Kidney (tissue), 13 donors: ENCODE measurements at regions not wholly inside any gene's neighbourhood (a gene's known extent, or its start where the extent isn't known, plus 50 kb on each side); places are given as distances from the start of the nearest gene placed in this dataset.

ENCODE experiments used
- DNase-seq, 5 donors: peaks; one replicate each; pipeline ENCODE4 v3.0.0-alpha.2; 2013 to 2020
- FAIRE-seq: peaks from 2 replicates; lab custom pipeline; 2012; peaks lifted over from hg19 to GRCh38; lab: Jason Lieb, UNC
- H3K27ac ChIP-seq, 2 donors: one replicate each; pipeline ENCODE4 v1.7.0; 2013; ENCODE audit warnings: low read depth in 2 of 2, low read length in 2 of 2, inconsistent platforms in 1 of 2
- H3K27me3 ChIP-seq: one replicate; pipeline ENCODE4 v1.7.1; 2013; ENCODE audit warnings: low read length, inconsistent platforms; ENCODE audit not compliant: control insufficient read depth, insufficient read depth
- H3K36me3 ChIP-seq, 3 donors: one replicate each; pipeline versions ENCODE4 v1.7.0 to v1.7.1; 2013; ENCODE audit warnings: low read length in 3 of 3, control low read depth in 1 of 3, inconsistent platforms in 1 of 3; ENCODE audit not compliant: insufficient read depth in 3 of 3, control insufficient read depth in 2 of 3
- H3K4me1 ChIP-seq, 3 donors: one replicate each; pipeline versions ENCODE4 v1.7.0 to v1.7.1; 2013; ENCODE audit warnings: low read length in 3 of 3, inconsistent platforms in 1 of 3, low read depth in 1 of 3; ENCODE audit not compliant: control insufficient read depth in 2 of 3, insufficient read depth in 2 of 3
- H3K4me3 ChIP-seq, 3 donors: one replicate each; pipeline versions ENCODE4 v1.7.0 to v1.8.1; 2013; ENCODE audit warnings: low read length in 3 of 3, control low read depth in 1 of 3, inconsistent platforms in 1 of 3
- H3K9ac ChIP-seq, 3 donors: one replicate each; pipeline versions ENCODE4 v1.7.0 to v1.7.1; 2013; ENCODE audit warnings: low read length in 3 of 3, control low read depth in 1 of 3, inconsistent platforms in 1 of 3
- H3K9me3 ChIP-seq, 3 donors: one replicate each; pipeline versions ENCODE4 v1.7.0 to v1.7.1; 2013; ENCODE audit warnings: low read length in 3 of 3, control low read depth in 1 of 3, inconsistent platforms in 1 of 3; ENCODE audit not compliant: control insufficient read depth in 2 of 3, insufficient read depth in 1 of 3
- intact Hi-C: fragments of 100-400 bp; cut with DNase I; formaldehyde crosslinking; loops from one replicate; pipeline ENCODE4 v1.11.1; 2022
- TF ChIP-seq, protein P1 (sequence below): IDR thresholded peaks from 3 replicates; pipeline ENCODE4 v1.5.1; 2012; ENCODE audit warnings: mild to moderate bottlenecking, moderate library complexity, borderline replicate concordance; ENCODE audit not compliant: insufficient read depth; ENCODE audit errors: extremely low read depth
- donor health status: control.
- donor health status: control.
- donor health status: control.
- donor health status: control.
- donor health status: control.
- donor health status: DM: yes; HTN: yes; CAD: no.
- donor health status: Normal renal cell carcinoma (clear cell type).

DNA sequence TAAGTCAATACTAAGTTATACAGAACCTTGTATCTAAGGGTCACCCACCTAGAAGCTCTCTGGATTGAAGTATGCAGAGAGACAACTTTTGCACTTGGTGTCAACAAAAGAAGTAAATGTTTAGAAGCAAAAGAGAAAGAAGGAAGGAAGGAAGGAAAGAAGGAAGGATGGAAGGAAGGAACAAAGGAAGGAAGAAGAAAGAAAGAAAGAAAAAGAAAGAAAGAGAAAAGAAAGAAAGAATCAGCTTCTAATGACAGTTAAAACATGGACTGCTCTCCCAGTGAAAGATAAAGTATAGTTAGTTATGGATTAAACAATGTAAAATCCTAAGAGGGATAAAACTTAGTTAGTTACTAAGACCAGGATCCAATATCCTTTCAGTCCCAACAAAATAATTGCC, 613.8 kb upstream of the NR2F2 start:
- H3K36me3 ChIP-seq: no peaks in the 10 kb centered on the region
- H3K27ac ChIP-seq: no peak overlapping the region
- H3K27me3 ChIP-seq: no peaks in the 10 kb centered on the region
- H3K4me1 ChIP-seq: no peaks in the 10 kb centered on the region
- intact Hi-C loops: no loop called here
- no peaks in the 10 kb centered on the region for H3K9me3 ChIP-seq
- no peak for DNase-seq
- TF ChIP-seq, protein P1, sequence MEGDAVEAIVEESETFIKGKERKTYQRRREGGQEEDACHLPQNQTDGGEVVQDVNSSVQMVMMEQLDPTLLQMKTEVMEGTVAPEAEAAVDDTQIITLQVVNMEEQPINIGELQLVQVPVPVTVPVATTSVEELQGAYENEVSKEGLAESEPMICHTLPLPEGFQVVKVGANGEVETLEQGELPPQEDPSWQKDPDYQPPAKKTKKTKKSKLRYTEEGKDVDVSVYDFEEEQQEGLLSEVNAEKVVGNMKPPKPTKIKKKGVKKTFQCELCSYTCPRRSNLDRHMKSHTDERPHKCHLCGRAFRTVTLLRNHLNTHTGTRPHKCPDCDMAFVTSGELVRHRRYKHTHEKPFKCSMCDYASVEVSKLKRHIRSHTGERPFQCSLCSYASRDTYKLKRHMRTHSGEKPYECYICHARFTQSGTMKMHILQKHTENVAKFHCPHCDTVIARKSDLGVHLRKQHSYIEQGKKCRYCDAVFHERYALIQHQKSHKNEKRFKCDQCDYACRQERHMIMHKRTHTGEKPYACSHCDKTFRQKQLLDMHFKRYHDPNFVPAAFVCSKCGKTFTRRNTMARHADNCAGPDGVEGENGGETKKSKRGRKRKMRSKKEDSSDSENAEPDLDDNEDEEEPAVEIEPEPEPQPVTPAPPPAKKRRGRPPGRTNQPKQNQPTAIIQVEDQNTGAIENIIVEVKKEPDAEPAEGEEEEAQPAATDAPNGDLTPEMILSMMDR: no peak
- H3K9ac ChIP-seq: no peak overlapping the region
- FAIRE-seq: no peak
- H3K4me3 ChIP-seq: no peak overlapping the region

DNA sequence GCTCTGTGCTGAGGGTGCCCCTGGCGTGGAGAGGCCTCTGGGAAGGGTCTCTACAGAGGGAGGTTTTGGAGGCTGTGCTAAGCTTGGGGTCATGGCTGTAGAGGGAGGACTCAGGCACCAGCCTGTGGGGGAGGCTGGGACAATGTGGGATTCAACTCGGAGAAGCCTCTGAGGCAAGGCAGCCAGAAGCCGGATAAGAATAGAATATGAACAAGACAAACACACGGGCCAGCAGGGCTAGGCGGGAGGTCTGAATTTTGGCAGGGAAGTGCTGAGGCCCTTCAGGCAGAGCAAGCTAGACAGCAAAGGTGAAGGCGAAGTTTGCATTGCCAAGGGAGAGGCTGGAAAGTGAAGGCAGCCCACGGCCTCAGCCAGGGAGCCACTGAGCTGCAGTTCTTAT, 612.1 kb upstream of the NR2F2 start:
- Histone ChIP-seq H3K27ac (no peak overlapping the region), H3K9ac (no peak overlapping the region), H3K36me3 (no peaks in the 10 kb centered on the region), H3K4me1 (no peaks in the 10 kb centered on the region), H3K4me3 (no peak overlapping the region), H3K9me3 (no peaks in the 10 kb centered on the region), H3K27me3 (no peaks in the 10 kb centered on the region)
- DNase-seq (peak in 1 of 5 donors; percentile 62), FAIRE-seq (no peak)
- TF ChIP-seq, protein P1: no peak
- intact Hi-C loops: no loop called here

DNA sequence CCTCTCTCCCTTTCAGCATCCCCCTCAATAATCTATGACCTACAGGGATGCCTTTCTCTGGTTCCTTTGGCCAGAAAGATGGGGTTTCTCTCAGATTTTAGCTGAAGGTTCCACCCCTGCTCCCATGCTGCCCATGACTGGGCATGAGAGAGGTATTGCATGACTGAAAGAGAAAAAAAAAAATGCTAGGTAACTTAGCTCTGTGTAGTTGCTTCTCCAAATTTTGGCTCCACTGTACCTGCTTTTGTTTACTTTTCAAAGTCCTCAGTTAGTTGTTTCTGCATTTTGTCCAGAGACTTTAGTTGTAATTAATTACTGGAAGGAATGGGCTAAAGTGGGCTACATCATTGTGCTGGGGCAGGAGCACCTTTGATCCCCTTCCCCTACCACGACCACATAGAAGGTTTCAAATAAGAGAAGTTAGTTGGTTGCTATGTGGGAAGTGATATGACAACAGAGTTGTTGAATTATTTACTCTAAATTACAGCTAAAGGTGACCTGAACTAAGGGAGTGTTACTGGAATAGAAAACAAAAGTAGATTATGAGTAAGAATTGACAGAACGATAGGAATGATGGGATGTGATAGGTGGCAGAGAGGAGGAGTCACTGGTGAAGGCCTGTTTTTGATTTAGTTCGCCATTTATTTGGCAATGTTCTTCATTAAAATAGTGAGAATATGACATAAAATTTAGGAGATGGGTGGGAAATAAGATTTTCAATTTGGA, 605.4 kb upstream of the NR2F2 start:
- no peaks in the 10 kb centered on the region for H3K36me3 ChIP-seq
- H3K9me3 ChIP-seq: no peaks in the 10 kb centered on the region
- TF ChIP-seq, protein P1: no peak
- H3K9ac ChIP-seq: no peak overlapping the region
- intact Hi-C loops: no loop called here
- H3K4me3 ChIP-seq: no peak overlapping the region
- no peaks in the 10 kb centered on the region for H3K27me3 ChIP-seq
- DNase-seq (no peak), FAIRE-seq (no peak)
- no peak overlapping the region for H3K27ac ChIP-seq
- H3K4me1 ChIP-seq: no peaks in the 10 kb centered on the region

DNA sequence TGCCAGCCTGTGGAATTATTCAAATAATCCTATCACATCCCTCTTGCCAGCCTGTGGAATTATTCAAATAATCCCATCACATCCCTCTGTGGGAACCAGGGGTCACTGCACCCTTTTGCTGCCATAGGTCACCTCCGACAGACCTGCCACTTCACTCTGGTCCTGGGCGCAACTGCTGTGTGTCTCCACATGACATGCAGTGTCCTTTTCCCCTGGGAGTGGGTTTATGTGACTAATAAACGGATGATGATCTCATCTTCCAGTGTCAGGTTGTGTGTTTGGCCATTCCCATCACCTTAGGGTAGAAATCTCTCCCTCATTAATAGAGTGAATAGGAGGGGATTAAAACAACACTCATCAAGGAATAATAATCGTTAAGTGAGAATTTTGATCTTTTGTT, 603.6 kb upstream of the NR2F2 start:
- FAIRE-seq: no peak

More for the DNA sequence above, 603.6 kb upstream of the NR2F2 start:
- intact Hi-C loops: no loop called here
- TF ChIP-seq, protein P1: no peak
- Histone ChIP-seq H3K4me3 (no peak overlapping the region), H3K27me3 (no peaks in the 10 kb centered on the region), H3K9me3 (no peaks in the 10 kb centered on the region), H3K27ac (no peak overlapping the region), H3K4me1 (no peaks in the 10 kb centered on the region), H3K9ac (no peak overlapping the region), H3K36me3 (no peaks in the 10 kb centered on the region)
- no peak for DNase-seq
